ENCODE measurements at regions not wholly inside any gene's neighbourhood (a gene's known extent, or its start where the extent isn't known, plus 50 kb on each side); places are given as distances from the start of the nearest gene placed in this dataset.

GRCh38 chr7:89681448-89681847, 472.8 kb upstream of the STEAP1 start:
- ChIA-PET CTCF (ENCODE audit: low intra/inter-chr PET ratio) (no interaction called here), POLR2A (no interaction called here)
- ATAC-seq (no peak), DNase-seq (ENCODE audit: extremely low read depth in 1 of 4, low spot score in 3 of 4) (no peak), FAIRE-seq (no peak)
- intact Hi-C loops (cut with micrococcal nuclease): no loop called here
- WGBS (ENCODE audit: insufficient coverage, low coverage, missing lambda C conversion rate): 0% methylated on average over 1 of the region's 1 CpG
- Histone ChIP-seq H4K20me1 (replicated peaks; ENCODE audit: control insufficient read depth, insufficient read depth, low read length) (no peaks in the 10 kb centered on the region), H3K27ac (ENCODE audit: extremely low read depth, low read depth, low read length) (no peak overlapping the region), H3K9me1 (ENCODE audit: control insufficient read depth, insufficient read depth, low read length) (no peaks in the 10 kb centered on the region), H3K9ac (ENCODE audit: insufficient read depth in 1 of 2, low read depth in 2 of 2, low read length in 2 of 2) (no peak overlapping the region), H3K4me3 (no peak overlapping the region), H3K9me3 (replicated peaks; ENCODE audit: control insufficient read depth, insufficient read depth, low read depth, low read length) (no peaks in the 10 kb centered on the region), H2AFZ (ENCODE audit: low read depth, low read length) (no peak overlapping the region), H3K4me1 (replicated peaks in 1 of 2; ENCODE audit: control insufficient read depth in 2 of 2, insufficient read depth in 2 of 2, low read length in 2 of 2) (no peaks in the 10 kb centered on the region), H3K79me2 (ENCODE audit: control insufficient read depth, insufficient read depth, low read length) (no peaks in the 10 kb centered on the region), H3K27me3 (ENCODE audit: control insufficient read depth in 2 of 2, insufficient read depth in 2 of 2, low read length in 2 of 2) (no peaks in the 10 kb centered on the region), H3K4me2 (ENCODE audit: insufficient read depth, low read length) (no peak overlapping the region), H3K36me3 (ENCODE audit: control insufficient read depth, insufficient read depth, low read length) (no peaks in the 10 kb centered on the region)
- in situ Hi-C loops (cut with MboI): no loop called here
- BruUV-seq (replicated peaks): no TSS peak
- TF ChIP-seq HNRNPH1 (optimal IDR thresholded peaks at IDR 0.05; ENCODE audit: low read depth, low read length) (no peak), ZBTB2 (IDR thresholded peaks at IDR 0.05) (no peak), GATA2 (CRISPR knock-in tag; IDR thresholded peaks at IDR 0.05) (no peak), SMARCE1 (IDR thresholded peaks at IDR 0.05) (no peak), CHD2 (IDR thresholded peaks at IDR 0.05; ENCODE audit: low read depth, low read length) (no peak)

DNA sequence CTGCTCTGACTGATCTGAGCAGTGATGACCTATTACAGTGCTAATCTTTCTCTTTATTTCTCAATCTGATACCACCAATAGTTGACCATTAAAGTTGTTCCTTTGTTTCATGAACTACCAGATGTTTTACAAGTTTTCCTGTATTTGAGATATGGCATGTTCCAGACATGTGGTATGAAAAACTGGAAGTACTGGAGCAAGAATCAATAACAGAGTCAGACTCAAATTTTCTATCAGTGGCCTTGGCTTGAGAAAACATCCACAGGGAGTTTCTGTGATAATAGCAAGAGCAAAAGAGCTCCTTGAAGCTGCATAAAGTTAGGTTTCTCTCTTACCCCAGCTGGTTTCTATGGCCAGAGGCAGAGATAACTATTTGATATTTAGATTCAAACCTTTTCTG, 469.0 kb upstream of the STEAP1 start:
- Histone ChIP-seq H2AFZ (ENCODE audit: low read depth, low read length) (no peak overlapping the region), H3K4me2 (ENCODE audit: insufficient read depth, low read length) (no peak overlapping the region), H3K9me3 (replicated peaks; ENCODE audit: control insufficient read depth, insufficient read depth, low read depth, low read length) (no peaks in the 10 kb centered on the region), H3K27ac (ENCODE audit: extremely low read depth, low read depth, low read length) (no peak overlapping the region), H3K27me3 (ENCODE audit: control insufficient read depth in 2 of 2, insufficient read depth in 2 of 2, low read length in 2 of 2) (no peaks in the 10 kb centered on the region), H3K9ac (ENCODE audit: insufficient read depth in 1 of 2, low read depth in 2 of 2, low read length in 2 of 2) (no peak overlapping the region), H3K4me1 (replicated peaks in 1 of 2; ENCODE audit: control insufficient read depth in 2 of 2, insufficient read depth in 2 of 2, low read length in 2 of 2) (no peaks in the 10 kb centered on the region), H4K20me1 (replicated peaks; ENCODE audit: control insufficient read depth, insufficient read depth, low read length) (no peaks in the 10 kb centered on the region), H3K9me1 (ENCODE audit: control insufficient read depth, insufficient read depth, low read length) (no peaks in the 10 kb centered on the region), H3K36me3 (ENCODE audit: control insufficient read depth, insufficient read depth, low read length) (no peaks in the 10 kb centered on the region), H3K4me3 (no peak overlapping the region), H3K79me2 (ENCODE audit: control insufficient read depth, insufficient read depth, low read length) (no peaks in the 10 kb centered on the region)
- CTCF ChIA-PET (ENCODE audit: low intra/inter-chr PET ratio): no interaction called here
- in situ Hi-C loops (cut with MboI) (no loop called here), intact Hi-C loops (cut with micrococcal nuclease) (no loop called here)
- ATAC-seq (no peak), DNase-seq (ENCODE audit: extremely low read depth in 1 of 4, low spot score in 3 of 4) (no peak), FAIRE-seq (no peak)
- POLR2A ChIA-PET: interaction anchor here (0.5 kb wide), 1 partner anchor 803 kb away, joined by 3 read pairs; no protein-coding TSS in a partner anchor
- BruUV-seq (replicated peaks): no TSS peak
- no peak for TF ChIP-seq FUS (optimal IDR thresholded peaks at IDR 0.05; ENCODE audit: low read depth, low read length)
- TF ChIP-seq ZFX (CRISPR knock-in tag; IDR thresholded peaks at IDR 0.05): no peak
- TF ChIP-seq SP1 (CRISPR knock-in tag; IDR thresholded peaks at IDR 0.05): no peak
- TF ChIP-seq ZMIZ1 (IDR thresholded peaks at IDR 0.05; ENCODE audit: low read depth in 2 of 2, low read length in 2 of 2): no peak
- TF ChIP-seq PTTG1 (tag; IDR thresholded peaks at IDR 0.05; ENCODE audit: low read depth): no peak

Data from K562 (cell line).